OCI-LY3 (cell line): ENCODE measurements at regions not wholly inside any gene's neighbourhood (a gene's known extent, or its start where the extent isn't known, plus 50 kb on each side); places are given as distances from the start of the nearest gene placed in this dataset.

Experiments
- EZH2phosphoT487 ChIP-seq: fragments of 200-600 bp; shearing (Covaris generic); IDR thresholded peaks from 2 replicates; pipeline ENCODE4 v1.6.1; 2018; ENCODE audit warnings: antibody characterized with exemption, mixed run types, low read depth
- TF ChIP-seq, protein P1 (sequence below): fragments of 200-600, 300-600 bp; sonication (generic); IDR thresholded peaks from 2 replicates; pipeline ENCODE4 v1.5.1; 2014; ENCODE audit warnings: antibody characterized with exemption, low read length, low read depth

DNA sequence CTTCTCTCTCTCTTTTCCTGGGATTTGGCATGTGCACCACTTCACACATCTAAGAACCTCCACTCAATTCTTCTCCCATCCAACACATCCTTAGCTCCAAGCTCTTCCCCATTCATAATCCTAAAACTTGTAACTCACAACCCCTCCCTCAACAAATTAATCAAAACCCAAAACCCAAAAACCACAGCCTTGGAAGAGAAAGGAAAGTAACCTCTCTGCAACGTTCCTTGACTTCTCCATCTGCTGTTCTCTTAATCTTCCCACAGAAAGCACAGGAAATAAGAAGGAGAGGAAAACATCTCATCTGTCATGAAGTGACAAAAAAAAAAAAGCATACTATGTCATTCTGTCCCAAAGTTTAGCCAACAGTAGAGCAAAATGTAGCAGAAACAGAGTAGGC lies 66.2 kb downstream of the DRD1 start:
- TF ChIP-seq, protein P1, sequence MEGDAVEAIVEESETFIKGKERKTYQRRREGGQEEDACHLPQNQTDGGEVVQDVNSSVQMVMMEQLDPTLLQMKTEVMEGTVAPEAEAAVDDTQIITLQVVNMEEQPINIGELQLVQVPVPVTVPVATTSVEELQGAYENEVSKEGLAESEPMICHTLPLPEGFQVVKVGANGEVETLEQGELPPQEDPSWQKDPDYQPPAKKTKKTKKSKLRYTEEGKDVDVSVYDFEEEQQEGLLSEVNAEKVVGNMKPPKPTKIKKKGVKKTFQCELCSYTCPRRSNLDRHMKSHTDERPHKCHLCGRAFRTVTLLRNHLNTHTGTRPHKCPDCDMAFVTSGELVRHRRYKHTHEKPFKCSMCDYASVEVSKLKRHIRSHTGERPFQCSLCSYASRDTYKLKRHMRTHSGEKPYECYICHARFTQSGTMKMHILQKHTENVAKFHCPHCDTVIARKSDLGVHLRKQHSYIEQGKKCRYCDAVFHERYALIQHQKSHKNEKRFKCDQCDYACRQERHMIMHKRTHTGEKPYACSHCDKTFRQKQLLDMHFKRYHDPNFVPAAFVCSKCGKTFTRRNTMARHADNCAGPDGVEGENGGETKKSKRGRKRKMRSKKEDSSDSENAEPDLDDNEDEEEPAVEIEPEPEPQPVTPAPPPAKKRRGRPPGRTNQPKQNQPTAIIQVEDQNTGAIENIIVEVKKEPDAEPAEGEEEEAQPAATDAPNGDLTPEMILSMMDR = no peak
- TF ChIP-seq EZH2phosphoT487 = no peak
